Tibial artery (tissue), 4 donors: ENCODE measurements at regions not wholly inside any gene's neighbourhood (a gene's known extent, or its start where the extent isn't known, plus 50 kb on each side); places are given as distances from the start of the nearest gene placed in this dataset.

Source experiments
- DNase-seq, 2 donors: peaks; one replicate each; pipeline ENCODE4 v3.0.0-alpha.2; 2019
- H3K27ac ChIP-seq, 2 donors: fragments of 200-600 bp; sonication (generic) in 1 of 2; 1 replicate in 1 of 2; 2 replicates in 1 of 2; pipeline ENCODE4 v1.5.1; 2018 to 2019; ENCODE audit warnings: mild to moderate bottlenecking in 1 of 2
- H3K27me3 ChIP-seq, 2 donors: fragments of 200-600 bp; sonication (generic) in 1 of 2; one replicate each; pipeline versions ENCODE4 v1.5.1 to v1.6.0; 2016 to 2019
- H3K36me3 ChIP-seq, 3 donors: fragments of 200-600 bp; sonication (generic) in 2 of 3; one replicate each; pipeline ENCODE4 v1.5.1; 2016 to 2019; ENCODE audit warnings: mild to moderate bottlenecking in 2 of 3
- H3K4me1 ChIP-seq, 4 donors: fragments of 200-600 bp; sonication (generic) in 2 of 4; 1 replicate in 3 of 4; 2 replicates in 1 of 4; pipeline ENCODE4 v1.5.1; 2016 to 2019
- H3K4me3 ChIP-seq, 2 donors: fragments of 200-600 bp; sonication (generic) in 1 of 2; 1 replicate in 1 of 2; 2 replicates in 1 of 2; pipeline ENCODE4 v1.5.1; 2018 to 2019; ENCODE audit warnings: mild to moderate bottlenecking in 2 of 2
- H3K9me3 ChIP-seq, 3 donors: fragments of 200-600 bp; sonication (generic) in 1 of 3; one replicate each; pipeline ENCODE4 v1.5.1; 2016 to 2019
- intact Hi-C: fragments of 100-400 bp; cut with DNase I; formaldehyde crosslinking; loops from one replicate; pipeline ENCODE4 v1.15.0; 2023; ENCODE audit warnings: low total_unique reads
- TF ChIP-seq, protein P1 (sequence below), 2 experiments: fragments of 200-600 bp in 1 of 2; fragments of 450-650 bp in 1 of 2; IDR thresholded peaks; one replicate each; pipeline ENCODE4 v1.5.1; 2017 to 2019; ENCODE audit warnings: antibody characterized with exemption in 2 of 2, mild to moderate bottlenecking in 1 of 2, moderate library complexity in 1 of 2

DNA sequence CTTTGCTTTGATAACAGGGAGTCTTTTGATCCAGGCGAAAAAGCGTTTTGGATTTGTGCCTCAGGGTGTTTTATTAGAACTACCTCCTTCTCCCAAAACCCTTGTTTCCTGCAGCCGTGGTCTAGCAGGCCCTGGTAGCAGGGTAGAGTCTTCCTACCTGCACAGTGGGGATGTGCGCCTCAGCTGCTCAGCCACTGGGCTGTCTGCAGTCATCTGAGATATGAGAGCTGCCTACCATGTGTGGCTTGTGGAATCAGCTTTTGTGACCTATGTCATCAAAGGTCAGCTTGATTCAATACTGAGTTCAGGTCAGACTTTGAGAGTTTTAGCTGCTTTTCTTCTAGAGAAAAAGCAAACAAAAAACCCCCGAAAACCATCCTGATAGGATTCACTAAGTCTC, 279.5 kb downstream of the CLIC5 start:
- Histone ChIP-seq H3K27ac (no peak overlapping the region), H3K4me1 (peaks cover 0 to 1% (median 0%) of the 10 kb centered on the region in 4 donors), H3K4me3 (no peak overlapping the region), H3K27me3 (no peaks in the 10 kb centered on the region), H3K36me3 (no peaks in the 10 kb centered on the region), H3K9me3 (no peaks in the 10 kb centered on the region)
- intact Hi-C loops = no loop called here
- TF ChIP-seq, protein P1, sequence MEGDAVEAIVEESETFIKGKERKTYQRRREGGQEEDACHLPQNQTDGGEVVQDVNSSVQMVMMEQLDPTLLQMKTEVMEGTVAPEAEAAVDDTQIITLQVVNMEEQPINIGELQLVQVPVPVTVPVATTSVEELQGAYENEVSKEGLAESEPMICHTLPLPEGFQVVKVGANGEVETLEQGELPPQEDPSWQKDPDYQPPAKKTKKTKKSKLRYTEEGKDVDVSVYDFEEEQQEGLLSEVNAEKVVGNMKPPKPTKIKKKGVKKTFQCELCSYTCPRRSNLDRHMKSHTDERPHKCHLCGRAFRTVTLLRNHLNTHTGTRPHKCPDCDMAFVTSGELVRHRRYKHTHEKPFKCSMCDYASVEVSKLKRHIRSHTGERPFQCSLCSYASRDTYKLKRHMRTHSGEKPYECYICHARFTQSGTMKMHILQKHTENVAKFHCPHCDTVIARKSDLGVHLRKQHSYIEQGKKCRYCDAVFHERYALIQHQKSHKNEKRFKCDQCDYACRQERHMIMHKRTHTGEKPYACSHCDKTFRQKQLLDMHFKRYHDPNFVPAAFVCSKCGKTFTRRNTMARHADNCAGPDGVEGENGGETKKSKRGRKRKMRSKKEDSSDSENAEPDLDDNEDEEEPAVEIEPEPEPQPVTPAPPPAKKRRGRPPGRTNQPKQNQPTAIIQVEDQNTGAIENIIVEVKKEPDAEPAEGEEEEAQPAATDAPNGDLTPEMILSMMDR (IDR thresholded peaks at IDR 0.05) = no peak
- DNase-seq = no peak

DNA sequence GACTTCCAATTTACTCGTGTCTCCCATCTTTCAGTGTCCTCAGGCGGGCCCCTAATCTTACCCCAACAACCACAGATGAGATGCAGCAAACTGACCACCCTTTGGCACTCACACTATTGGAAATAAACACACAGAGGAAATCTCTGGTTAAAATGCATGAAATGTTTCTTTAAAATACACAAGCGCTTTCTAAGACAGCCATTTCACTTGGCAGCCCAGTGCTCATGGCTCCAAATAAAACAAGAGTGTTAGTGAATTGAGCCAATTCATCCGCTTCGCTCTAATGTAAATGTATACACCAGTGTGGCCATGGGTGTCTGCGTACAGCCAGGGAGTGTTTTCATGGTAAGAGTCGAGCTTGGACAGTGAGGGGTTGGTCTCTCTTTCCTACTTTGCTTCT, 282.9 kb downstream of the CLIC5 start:
- H3K9me3 ChIP-seq = no peaks in the 10 kb centered on the region
- TF ChIP-seq, protein P1 (IDR thresholded peaks at IDR 0.05) = no peak
- intact Hi-C loops = no loop called here

DNA sequence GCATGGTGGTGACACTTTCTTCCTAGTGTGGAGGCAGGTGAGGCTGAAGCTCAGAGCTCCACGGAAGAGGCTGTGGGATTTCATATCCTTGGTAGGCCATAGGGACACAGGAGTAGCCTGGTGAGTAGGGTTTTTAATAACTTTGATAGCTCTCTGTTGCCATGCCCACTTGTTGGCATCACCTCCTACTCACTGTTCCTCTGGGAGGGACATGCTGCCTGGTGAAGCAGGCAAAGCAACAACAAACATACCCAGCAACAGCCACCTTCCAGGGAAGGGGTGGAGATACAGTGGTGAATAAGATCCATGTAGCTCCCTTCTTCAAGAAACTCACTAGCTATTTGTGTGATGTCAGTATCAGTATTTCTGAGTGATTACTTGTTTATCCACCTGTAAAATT, 285.4 kb downstream of the CLIC5 start:
- TF ChIP-seq, protein P1 (IDR thresholded peaks at IDR 0.05) = no peak
- H3K4me3 ChIP-seq = no peak overlapping the region
- DNase-seq = no peak
- no peaks in the 10 kb centered on the region for H3K9me3 ChIP-seq
- H3K36me3 ChIP-seq = no peaks in the 10 kb centered on the region
- no peaks in the 10 kb centered on the region for H3K27me3 ChIP-seq
- intact Hi-C loops = no loop called here
- H3K27ac ChIP-seq = no peak overlapping the region
- no peaks in the 10 kb centered on the region for H3K4me1 ChIP-seq

More for the DNA sequence above, 282.9 kb downstream of the CLIC5 start:
- Histone ChIP-seq H3K4me3 (no peak overlapping the region), H3K4me1 (no peaks in the 10 kb centered on the region), H3K27me3 (no peaks in the 10 kb centered on the region), H3K27ac (no peak overlapping the region), H3K36me3 (no peaks in the 10 kb centered on the region)
- no peak for DNase-seq

DNA sequence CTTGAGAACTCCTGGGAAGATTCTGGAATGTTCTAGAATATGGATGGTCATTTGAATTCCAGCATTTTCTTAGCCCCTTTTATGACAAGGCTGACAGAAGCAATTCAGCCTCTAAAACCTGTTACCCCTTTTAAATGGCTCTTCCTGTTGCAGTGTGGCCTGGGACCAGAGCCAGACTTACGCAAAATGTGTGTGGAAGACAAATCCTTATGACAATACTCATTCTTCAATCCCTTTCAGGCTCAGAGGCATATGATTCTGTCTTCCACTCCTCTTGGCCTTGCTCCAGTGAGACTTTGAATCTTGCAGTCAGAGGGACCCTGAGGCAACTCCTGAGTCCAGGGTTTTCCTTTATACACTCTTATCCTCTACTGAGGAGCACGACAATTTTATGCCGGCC, 287.0 kb downstream of the CLIC5 start:
- Histone ChIP-seq H3K4me1 (no peaks in the 10 kb centered on the region), H3K9me3 (no peaks in the 10 kb centered on the region), H3K4me3 (no peak overlapping the region), H3K27me3 (no peaks in the 10 kb centered on the region), H3K36me3 (no peaks in the 10 kb centered on the region), H3K27ac (no peak overlapping the region)
- intact Hi-C loops = no loop called here
- no peak for DNase-seq
- TF ChIP-seq, protein P1 (IDR thresholded peaks at IDR 0.05) = no peak

DNA sequence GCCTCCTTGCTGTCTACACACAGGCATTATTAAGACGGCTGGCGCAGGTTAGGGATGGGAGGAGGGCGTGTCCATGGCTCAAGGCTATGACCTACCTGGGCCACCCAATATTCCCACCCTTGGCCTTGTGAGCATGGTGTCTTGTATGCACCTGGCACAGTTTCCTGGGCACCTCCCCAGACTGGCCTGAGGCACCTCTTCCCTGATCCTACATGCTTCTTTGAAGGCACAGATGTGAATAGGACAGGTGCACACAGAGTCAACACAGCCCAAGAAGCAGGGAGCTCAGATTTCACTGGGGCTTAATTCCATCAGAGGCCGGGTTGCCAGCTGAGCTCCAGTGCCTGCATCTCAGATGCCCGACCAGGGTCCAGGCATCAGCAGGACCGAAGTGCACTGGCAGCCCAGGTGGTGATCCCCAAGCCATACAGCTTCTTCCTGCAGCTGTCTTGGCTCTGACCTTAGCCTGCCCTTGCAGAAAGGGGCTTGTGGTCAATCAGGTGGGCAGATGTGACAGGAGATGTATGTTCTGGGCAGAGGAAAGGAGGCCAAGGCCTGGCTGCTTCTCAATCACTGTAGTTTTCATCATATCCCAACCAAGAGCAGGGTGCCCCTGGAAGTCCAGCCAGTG, 287.7 kb downstream of the CLIC5 start:
- Histone ChIP-seq H3K4me3 (no peak overlapping the region), H3K27ac (no peak overlapping the region), H3K4me1 (no peaks in the 10 kb centered on the region), H3K36me3 (no peaks in the 10 kb centered on the region), H3K27me3 (no peaks in the 10 kb centered on the region), H3K9me3 (no peaks in the 10 kb centered on the region)
- DNase-seq = no peak
- TF ChIP-seq, protein P1 (IDR thresholded peaks at IDR 0.05) = no peak
- intact Hi-C loops = no loop called here

DNA sequence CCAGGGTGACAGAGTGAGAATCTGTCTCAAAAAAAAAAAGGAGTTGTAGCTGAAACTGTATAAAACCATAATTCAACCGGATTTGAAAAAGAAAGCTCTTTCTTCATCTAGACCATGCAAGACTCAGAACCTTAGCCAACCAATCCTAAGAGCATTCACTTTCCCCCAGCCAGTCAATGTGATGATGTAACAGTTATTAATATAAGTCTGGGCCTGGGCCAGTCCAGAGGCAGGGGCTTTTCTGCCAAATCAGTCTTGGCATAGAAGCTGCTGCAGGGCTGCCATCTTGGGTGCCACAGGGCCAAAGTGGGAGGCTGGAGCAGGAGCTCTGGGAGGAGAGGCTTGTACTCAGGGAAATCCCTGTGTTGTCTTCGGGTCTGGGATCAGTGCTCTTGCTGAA, 288.4 kb downstream of the CLIC5 start:
- TF ChIP-seq, protein P1 (IDR thresholded peaks at IDR 0.05) = no peak
- no peaks in the 10 kb centered on the region for H3K36me3 ChIP-seq
- H3K9me3 ChIP-seq = no peaks in the 10 kb centered on the region
- H3K27ac ChIP-seq = no peak overlapping the region
- DNase-seq = no peak
- no peaks in the 10 kb centered on the region for H3K4me1 ChIP-seq
- intact Hi-C loops = no loop called here
- no peak overlapping the region for H3K4me3 ChIP-seq
- H3K27me3 ChIP-seq = no peaks in the 10 kb centered on the region
